PFSK-1 (cell line): ENCODE measurements at regions not wholly inside any gene's neighbourhood (a gene's known extent, or its start where the extent isn't known, plus 50 kb on each side); places are given as distances from the start of the nearest gene placed in this dataset.

ENCODE experiments used
- FOXP2 ChIP-seq: optimal IDR thresholded peaks from 2 replicates; pipeline ENCODE3; 2011; ENCODE audit warnings: borderline replicate concordance, control low read depth, inconsistent platforms; ENCODE audit not compliant: insufficient read depth; ENCODE audit errors: extremely low read length, extremely low read depth
- POLR2AphosphoS5 ChIP-seq: IDR thresholded peaks from 2 replicates; pipeline ENCODE4 v1.6.1; 2012; ENCODE audit warnings: low read depth, mild to moderate bottlenecking, control low read depth, low read length, moderate library complexity
- REST ChIP-seq, 2 experiments: IDR thresholded peaks; 2 replicates each; pipeline versions ENCODE4 v1.6.1 to v1.8.0; 2011 to 2012; ENCODE audit warnings: low read depth in 2 of 2, low read length in 2 of 2, control low read depth in 1 of 2, inconsistent platforms in 1 of 2, mild to moderate bottlenecking in 1 of 2, moderate library complexity in 1 of 2; ENCODE audit not compliant: insufficient read depth in 1 of 2
- SIN3A ChIP-seq: IDR thresholded peaks from 2 replicates; pipeline ENCODE4 v1.6.1; 2012; ENCODE audit warnings: mild to moderate bottlenecking, low read length, moderate library complexity, borderline replicate concordance; ENCODE audit not compliant: insufficient read depth
- TAF1 ChIP-seq: IDR thresholded peaks from 2 replicates; pipeline ENCODE4 v1.6.1; 2012; ENCODE audit warnings: low read length, control low read depth, borderline replicate concordance; ENCODE audit not compliant: insufficient read depth

- TF ChIP-seq REST (IDR thresholded peaks at IDR 0.05; ENCODE audit: insufficient read depth in 1 of 2, low read depth in 2 of 2, low read length in 2 of 2) (no peak), POLR2AphosphoS5 (no peak), SIN3A (no peak), TAF1 (no peak), FOXP2 (no peak)
Measured at GRCh38 chr11:42571131-42571877, 740.5 kb upstream of the API5 start.

GRCh38 chr11:42571878-42572610 is 739.8 kb upstream of the API5 start:
- TF ChIP-seq FOXP2 (no peak), REST (IDR thresholded peaks at IDR 0.05; ENCODE audit: insufficient read depth in 1 of 2, low read depth in 2 of 2, low read length in 2 of 2) (no peak)

- no peak for TF ChIP-seq SIN3A
- no peak for TF ChIP-seq POLR2AphosphoS5
- no peak for TF ChIP-seq REST (IDR thresholded peaks at IDR 0.05; ENCODE audit: insufficient read depth in 1 of 2, low read depth in 2 of 2, low read length in 2 of 2)
- no peak for TF ChIP-seq TAF1
- TF ChIP-seq FOXP2 = no peak
Measured at GRCh38 chr11:42576318-42576717, 735.5 kb upstream of the API5 start.

- no peak for TF ChIP-seq FOXP2
- TF ChIP-seq REST (IDR thresholded peaks at IDR 0.05; ENCODE audit: insufficient read depth in 1 of 2, low read depth in 2 of 2, low read length in 2 of 2) = no peak
- no peak for TF ChIP-seq POLR2AphosphoS5
- no peak for TF ChIP-seq TAF1
- TF ChIP-seq SIN3A = no peak
Measured at GRCh38 chr11:42589286-42589685, 722.5 kb upstream of the API5 start.
